ENCODE measurements at regions not wholly inside any gene's neighbourhood (a gene's known extent, or its start where the extent isn't known, plus 50 kb on each side); places are given as distances from the start of the nearest gene placed in this dataset.

DNA sequence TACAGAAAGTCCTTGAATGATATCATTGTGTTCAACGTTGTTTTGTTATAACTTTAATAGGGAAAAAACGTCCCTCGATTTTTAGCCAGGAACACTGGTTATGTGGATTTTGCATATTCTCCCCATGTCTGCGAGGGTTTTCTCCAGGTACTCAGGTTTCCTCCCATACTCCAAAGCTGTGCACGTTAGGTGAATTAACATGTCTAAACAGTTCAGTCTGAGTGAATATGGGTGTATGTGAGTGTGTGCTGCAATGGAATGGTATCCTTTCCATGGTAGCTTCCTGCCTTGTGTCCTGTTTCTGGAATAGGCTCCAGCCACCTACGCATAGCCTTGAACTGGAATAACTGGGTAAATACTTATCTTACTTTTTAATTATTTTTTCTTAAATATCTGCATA is 810.8 kb upstream of the ATXN7L3B start:
- peaks cover 5% of the 10 kb centered on the region for H3K4me1 ChIP-seq (ENCODE audit: insufficient read depth, poor library complexity, severe bottlenecking)
- no peak overlapping the region for H3K27ac ChIP-seq (ENCODE audit: poor library complexity, severe bottlenecking)
- ATAC-seq (ENCODE audit: low read depth) (no peak), DNase-seq (ENCODE audit: low spot score) (no peak)
- TF ChIP-seq, protein P1, sequence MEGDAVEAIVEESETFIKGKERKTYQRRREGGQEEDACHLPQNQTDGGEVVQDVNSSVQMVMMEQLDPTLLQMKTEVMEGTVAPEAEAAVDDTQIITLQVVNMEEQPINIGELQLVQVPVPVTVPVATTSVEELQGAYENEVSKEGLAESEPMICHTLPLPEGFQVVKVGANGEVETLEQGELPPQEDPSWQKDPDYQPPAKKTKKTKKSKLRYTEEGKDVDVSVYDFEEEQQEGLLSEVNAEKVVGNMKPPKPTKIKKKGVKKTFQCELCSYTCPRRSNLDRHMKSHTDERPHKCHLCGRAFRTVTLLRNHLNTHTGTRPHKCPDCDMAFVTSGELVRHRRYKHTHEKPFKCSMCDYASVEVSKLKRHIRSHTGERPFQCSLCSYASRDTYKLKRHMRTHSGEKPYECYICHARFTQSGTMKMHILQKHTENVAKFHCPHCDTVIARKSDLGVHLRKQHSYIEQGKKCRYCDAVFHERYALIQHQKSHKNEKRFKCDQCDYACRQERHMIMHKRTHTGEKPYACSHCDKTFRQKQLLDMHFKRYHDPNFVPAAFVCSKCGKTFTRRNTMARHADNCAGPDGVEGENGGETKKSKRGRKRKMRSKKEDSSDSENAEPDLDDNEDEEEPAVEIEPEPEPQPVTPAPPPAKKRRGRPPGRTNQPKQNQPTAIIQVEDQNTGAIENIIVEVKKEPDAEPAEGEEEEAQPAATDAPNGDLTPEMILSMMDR (IDR thresholded peaks at IDR 0.05; ENCODE audit: poor library complexity, severe bottlenecking) = no peak
- no peaks in the 10 kb centered on the region for H3K9me3 ChIP-seq (ENCODE audit: severe bottlenecking)
- no peaks in the 10 kb centered on the region for H3K36me3 ChIP-seq (ENCODE audit: low read depth)
- no peaks in the 10 kb centered on the region for H3K27me3 ChIP-seq (ENCODE audit: insufficient read depth, poor library complexity, severe bottlenecking)
- no peak overlapping the region for H3K4me3 ChIP-seq (ENCODE audit: severe bottlenecking)

DNA sequence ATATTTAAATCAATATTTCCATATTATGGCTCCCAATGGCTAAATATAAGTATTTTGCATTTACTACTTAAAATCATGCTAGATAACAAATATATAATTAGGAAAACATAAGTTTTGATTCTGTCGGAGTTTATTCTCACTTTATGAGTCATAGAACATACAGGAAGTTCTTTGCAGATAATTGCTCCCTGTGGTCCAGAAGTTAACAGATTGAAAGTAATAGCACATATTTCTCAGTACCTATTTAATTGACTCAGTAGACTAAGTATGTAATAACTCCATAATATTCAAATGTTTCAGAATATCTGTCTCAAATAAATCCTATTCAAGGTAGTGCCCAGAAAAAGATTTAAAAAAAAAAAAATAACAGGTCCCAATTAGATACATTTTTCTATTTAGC is 806.0 kb upstream of the ATXN7L3B start:
- no peaks in the 10 kb centered on the region for H3K36me3 ChIP-seq (ENCODE audit: low read depth)
- DNase-seq (ENCODE audit: low spot score) (no peak), ATAC-seq (ENCODE audit: low read depth) (peak; percentile 33; the same call in 1 of the 3 replicates)
- no peaks in the 10 kb centered on the region for H3K27me3 ChIP-seq (ENCODE audit: insufficient read depth, poor library complexity, severe bottlenecking)
- H3K9me3 ChIP-seq (ENCODE audit: severe bottlenecking) = no peaks in the 10 kb centered on the region
- TF ChIP-seq, protein P1 (IDR thresholded peaks at IDR 0.05; ENCODE audit: poor library complexity, severe bottlenecking) = no peak
- H3K4me1 ChIP-seq (ENCODE audit: insufficient read depth, poor library complexity, severe bottlenecking) = peaks cover 5% of the 10 kb centered on the region
- H3K27ac ChIP-seq (ENCODE audit: poor library complexity, severe bottlenecking) = no peak overlapping the region
- no peak overlapping the region for H3K4me3 ChIP-seq (ENCODE audit: severe bottlenecking)

DNA sequence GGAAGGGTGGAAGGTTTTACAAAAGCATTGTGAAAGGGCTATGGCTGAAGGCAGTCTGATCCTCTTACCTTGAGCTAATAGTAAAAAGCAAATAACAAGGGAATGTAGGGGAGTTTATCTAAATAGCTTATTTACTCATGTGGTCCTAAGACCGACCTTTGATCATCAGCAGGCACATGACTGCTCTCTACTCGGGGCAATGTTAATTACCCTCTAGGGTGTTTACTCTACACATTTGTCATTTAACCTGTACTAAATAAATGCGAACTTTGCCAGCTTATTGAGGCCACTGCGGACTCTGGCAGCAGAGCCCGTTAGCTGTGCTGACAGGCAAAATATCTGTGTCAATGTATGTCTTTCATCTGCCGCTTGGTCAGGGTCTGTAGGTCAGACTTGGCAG is 768.3 kb upstream of the ATXN7L3B start:
- no peak overlapping the region for H3K27ac ChIP-seq (ENCODE audit: poor library complexity, severe bottlenecking)
- DNase-seq (ENCODE audit: low spot score) = no peak
- TF ChIP-seq, protein P1 (IDR thresholded peaks at IDR 0.05; ENCODE audit: poor library complexity, severe bottlenecking) = no peak
- H3K36me3 ChIP-seq (ENCODE audit: low read depth) = no peaks in the 10 kb centered on the region
- ATAC-seq (ENCODE audit: low read depth) = no peak
- H3K4me3 ChIP-seq (ENCODE audit: severe bottlenecking) = no peak overlapping the region
- no peaks in the 10 kb centered on the region for H3K9me3 ChIP-seq (ENCODE audit: severe bottlenecking)
- no peaks in the 10 kb centered on the region for H3K27me3 ChIP-seq (ENCODE audit: insufficient read depth, poor library complexity, severe bottlenecking)
- H3K4me1 ChIP-seq (ENCODE audit: insufficient read depth, poor library complexity, severe bottlenecking) = no peaks in the 10 kb centered on the region

DNA sequence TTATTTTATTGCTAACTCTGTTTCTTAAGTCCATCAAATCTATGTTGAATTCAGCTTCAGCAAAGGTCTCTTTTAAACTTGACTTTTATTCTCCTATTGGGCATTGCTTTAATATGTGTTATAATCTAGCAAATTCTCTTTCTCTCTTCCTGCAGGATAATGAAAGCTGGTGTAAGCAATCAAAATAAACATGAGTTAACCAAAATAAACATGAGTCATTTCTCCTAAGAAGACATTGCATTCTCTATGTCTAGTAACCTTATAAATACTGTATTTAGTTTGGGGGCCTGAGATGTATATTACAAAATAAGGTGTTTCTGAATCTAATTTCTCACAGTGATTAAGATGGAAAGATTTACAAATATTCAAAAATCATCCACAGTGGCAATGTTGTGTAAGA is 739.1 kb upstream of the ATXN7L3B start:
- Histone ChIP-seq H3K4me3 (ENCODE audit: severe bottlenecking) (no peak overlapping the region), H3K27me3 (ENCODE audit: insufficient read depth, poor library complexity, severe bottlenecking) (no peaks in the 10 kb centered on the region), H3K27ac (ENCODE audit: poor library complexity, severe bottlenecking) (no peak overlapping the region), H3K36me3 (ENCODE audit: low read depth) (no peaks in the 10 kb centered on the region), H3K4me1 (ENCODE audit: insufficient read depth, poor library complexity, severe bottlenecking) (no peaks in the 10 kb centered on the region), H3K9me3 (ENCODE audit: severe bottlenecking) (no peaks in the 10 kb centered on the region)
- ATAC-seq (ENCODE audit: low read depth) (peak; percentile 46; the same call in 1 of the 3 replicates), DNase-seq (ENCODE audit: low spot score) (no peak)
- TF ChIP-seq, protein P1 (IDR thresholded peaks at IDR 0.05; ENCODE audit: poor library complexity, severe bottlenecking) = no peak

DNA sequence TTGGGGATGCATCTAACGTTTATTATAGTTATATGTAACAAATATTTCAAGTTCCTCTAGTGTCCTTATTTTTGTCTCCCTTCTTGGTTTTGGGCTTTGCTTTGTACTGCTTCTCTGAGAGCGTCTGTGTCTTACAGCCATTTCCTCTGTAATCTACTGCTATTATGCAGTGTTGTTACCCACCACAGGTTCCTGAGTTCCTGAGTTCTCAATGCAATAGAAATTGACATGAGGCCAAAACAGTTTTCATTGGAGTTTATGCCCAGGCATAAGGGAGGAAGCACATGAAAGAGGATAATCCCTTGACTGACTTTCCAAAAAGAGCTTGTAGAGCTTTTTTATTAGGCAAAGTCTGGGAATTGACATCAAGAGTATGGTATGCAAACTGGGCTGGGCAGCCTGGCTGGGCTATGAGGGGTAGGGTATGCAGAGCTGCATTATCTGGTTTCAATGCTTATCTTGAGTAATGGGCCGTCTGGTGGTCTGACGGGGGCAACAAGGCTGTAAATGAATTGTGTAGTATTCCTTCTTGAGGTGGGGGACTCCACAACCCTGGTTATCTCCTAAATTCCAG is 722.5 kb upstream of the ATXN7L3B start:
- Histone ChIP-seq H3K4me3 (ENCODE audit: severe bottlenecking) (no peak overlapping the region), H3K4me1 (ENCODE audit: insufficient read depth, poor library complexity, severe bottlenecking) (no peaks in the 10 kb centered on the region), H3K36me3 (ENCODE audit: low read depth) (no peaks in the 10 kb centered on the region), H3K27me3 (ENCODE audit: insufficient read depth, poor library complexity, severe bottlenecking) (no peaks in the 10 kb centered on the region), H3K27ac (ENCODE audit: poor library complexity, severe bottlenecking) (no peak overlapping the region), H3K9me3 (ENCODE audit: severe bottlenecking) (no peaks in the 10 kb centered on the region)
- no peak for ATAC-seq (ENCODE audit: low read depth)
- TF ChIP-seq, protein P1 (IDR thresholded peaks at IDR 0.05; ENCODE audit: poor library complexity, severe bottlenecking) = no peak
- DNase-seq (ENCODE audit: low spot score) = no peak

All from RWPE2 (cell line).